ENCODE measurements at regions not wholly inside any gene's neighbourhood (a gene's known extent, or its start where the extent isn't known, plus 50 kb on each side); places are given as distances from the start of the nearest gene placed in this dataset.
"Not testable (repeated sequence)": the region's sequence is repeated elsewhere in the genome, so short reads cannot be mapped to it uniquely, and the experiment has no call there.

- TF ChIP-seq, protein P1, sequence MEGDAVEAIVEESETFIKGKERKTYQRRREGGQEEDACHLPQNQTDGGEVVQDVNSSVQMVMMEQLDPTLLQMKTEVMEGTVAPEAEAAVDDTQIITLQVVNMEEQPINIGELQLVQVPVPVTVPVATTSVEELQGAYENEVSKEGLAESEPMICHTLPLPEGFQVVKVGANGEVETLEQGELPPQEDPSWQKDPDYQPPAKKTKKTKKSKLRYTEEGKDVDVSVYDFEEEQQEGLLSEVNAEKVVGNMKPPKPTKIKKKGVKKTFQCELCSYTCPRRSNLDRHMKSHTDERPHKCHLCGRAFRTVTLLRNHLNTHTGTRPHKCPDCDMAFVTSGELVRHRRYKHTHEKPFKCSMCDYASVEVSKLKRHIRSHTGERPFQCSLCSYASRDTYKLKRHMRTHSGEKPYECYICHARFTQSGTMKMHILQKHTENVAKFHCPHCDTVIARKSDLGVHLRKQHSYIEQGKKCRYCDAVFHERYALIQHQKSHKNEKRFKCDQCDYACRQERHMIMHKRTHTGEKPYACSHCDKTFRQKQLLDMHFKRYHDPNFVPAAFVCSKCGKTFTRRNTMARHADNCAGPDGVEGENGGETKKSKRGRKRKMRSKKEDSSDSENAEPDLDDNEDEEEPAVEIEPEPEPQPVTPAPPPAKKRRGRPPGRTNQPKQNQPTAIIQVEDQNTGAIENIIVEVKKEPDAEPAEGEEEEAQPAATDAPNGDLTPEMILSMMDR (IDR thresholded peaks at IDR 0.05; ENCODE audit: insufficient read depth, low read length), result no peak
- no peak for DNase-seq (ENCODE audit: low read depth)
- H3K4me3 ChIP-seq (ENCODE audit: low read depth, low read length), result no peak overlapping the region
Observed at GRCh38 chr11:71155846-71156245, 96.5 kb downstream of the SHANK2 start.

- TF ChIP-seq, protein P1 (IDR thresholded peaks at IDR 0.05; ENCODE audit: insufficient read depth, low read length), result no peak
Observed at GRCh38 chr11:71154261-71154805, 98.0 kb downstream of the SHANK2 start.

GRCh38 chr11:71153005-71153390, 99.4 kb downstream of the SHANK2 start:
- H3K4me3 ChIP-seq (ENCODE audit: low read depth, low read length), result no peak overlapping the region
- peak; percentile 12 for DNase-seq (ENCODE audit: low read depth)
- TF ChIP-seq, protein P1 (IDR thresholded peaks at IDR 0.05; ENCODE audit: insufficient read depth, low read length), result no peak

More at GRCh38 chr11:71154261-71154805, 98.0 kb downstream of the SHANK2 start:
- H3K4me3 ChIP-seq (ENCODE audit: low read depth, low read length), result no peak overlapping the region
- DNase-seq (ENCODE audit: low read depth), result no peak

DNA sequence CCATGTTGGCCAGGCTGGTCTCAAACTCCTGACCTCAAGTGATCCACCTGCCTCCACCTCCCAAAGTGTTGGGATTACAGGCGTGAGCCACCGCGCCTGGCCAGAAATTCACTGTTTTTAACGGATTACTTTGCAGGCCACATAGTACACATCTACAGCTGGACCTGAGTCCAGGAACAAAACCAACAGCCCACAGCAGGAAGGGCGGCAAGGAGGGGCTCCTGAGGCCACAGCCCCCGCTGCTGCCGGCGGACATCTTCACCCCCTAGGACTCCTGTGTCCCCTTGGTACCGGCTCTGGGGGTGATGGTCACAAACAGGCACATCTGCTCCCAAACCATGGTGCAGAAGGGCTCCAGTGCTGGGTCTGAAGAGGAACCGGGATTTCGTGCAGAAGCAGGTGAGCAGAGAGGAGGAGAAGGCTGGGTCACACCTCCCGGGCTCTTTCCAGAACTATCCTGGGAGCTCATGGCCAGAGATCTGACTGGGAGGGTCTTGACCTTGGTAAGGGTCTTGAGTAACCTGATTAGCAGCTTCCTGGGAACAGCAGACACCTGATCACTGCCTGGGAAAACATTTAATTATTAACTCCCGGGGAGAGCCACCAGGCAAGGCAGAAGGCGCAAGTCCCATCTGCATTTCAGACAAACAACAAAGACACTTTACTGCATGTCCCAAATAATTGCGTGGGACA, 99.9 kb downstream of the SHANK2 start:
- DNase-seq (ENCODE audit: low read depth); H3K4me3 ChIP-seq (ENCODE audit: low read depth, low read length): not testable (repeated sequence)

DNA sequence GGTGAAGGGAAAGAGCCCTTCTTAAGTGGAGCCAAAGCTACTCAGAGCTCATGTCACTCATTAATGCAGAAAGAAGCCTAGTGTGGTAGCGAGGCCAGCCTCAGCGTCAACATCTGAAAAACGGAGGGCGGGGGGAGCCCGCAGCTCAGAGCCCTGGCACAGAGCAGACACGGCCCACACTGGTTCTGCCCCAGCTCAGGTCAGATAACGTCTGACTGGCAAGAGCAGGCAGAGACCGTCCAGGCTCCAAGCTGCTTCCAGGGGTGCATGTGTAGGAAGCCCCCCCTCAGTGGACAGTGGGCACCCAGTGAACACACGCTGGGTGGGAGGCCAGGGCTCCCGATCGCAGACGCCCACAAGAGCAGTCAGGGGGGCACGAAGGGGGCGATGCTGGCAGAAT, 100.8 kb downstream of the SHANK2 start:
- DNase-seq (ENCODE audit: low read depth), result no peak
- TF ChIP-seq, protein P1 (IDR thresholded peaks at IDR 0.05; ENCODE audit: insufficient read depth, low read length), result no peak
- no peak overlapping the region for H3K4me3 ChIP-seq (ENCODE audit: low read depth, low read length)

DNA sequence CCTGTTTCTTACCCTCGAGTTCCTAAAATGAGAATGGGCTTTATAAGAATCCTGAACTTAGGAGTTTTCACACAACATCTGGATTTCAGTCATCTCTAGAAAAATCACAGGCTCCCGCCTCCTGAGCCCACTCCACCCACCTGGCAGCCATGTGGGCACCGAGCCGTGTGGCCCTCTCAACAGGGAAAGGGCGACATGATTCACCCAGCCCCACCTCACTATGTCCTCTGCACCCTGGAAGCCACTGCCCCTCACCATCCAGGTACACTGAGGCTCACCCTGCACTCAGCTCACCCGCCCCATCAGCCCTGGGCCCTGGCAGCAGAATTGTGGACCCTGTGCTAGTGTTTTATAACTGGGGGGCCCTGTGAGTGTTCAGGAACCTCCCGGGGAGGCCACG, 101.5 kb downstream of the SHANK2 start:
- TF ChIP-seq, protein P1 (IDR thresholded peaks at IDR 0.05; ENCODE audit: insufficient read depth, low read length), result no peak
- DNase-seq (ENCODE audit: low read depth), result no peak
- no peak overlapping the region for H3K4me3 ChIP-seq (ENCODE audit: low read depth, low read length)

- DNase-seq (ENCODE audit: low read depth), result no peak
- H3K4me3 ChIP-seq (ENCODE audit: low read depth, low read length), result no peak overlapping the region
- TF ChIP-seq, protein P1 (IDR thresholded peaks at IDR 0.05; ENCODE audit: insufficient read depth, low read length), result no peak
Observed at GRCh38 chr11:71148716-71149115, 103.7 kb downstream of the SHANK2 start.
